GM12878 (cell line): ENCODE measurements at regions not wholly inside any gene's neighbourhood (a gene's known extent, or its start where the extent isn't known, plus 50 kb on each side); places are given as distances from the start of the nearest gene placed in this dataset.

ENCODE experiments used
- ATAC-seq: fragments of 200-7000 bp; cut with Tn5 transposase; 3 replicates; pipeline ENCODE4 v1.9.1; 2020; ENCODE audit warnings: mild to moderate bottlenecking, moderate library complexity
- BruUV-seq: library from RNA; stranded (reverse); fragments of 400-500 nt; replicated peaks from 2 replicates; lab custom pipeline; 2021; lab: Mats Ljungman, UMichigan
- CTCF ChIA-PET: fragments of 300-600 bp; sonication (Branson Sonifier 250); formaldehyde crosslinking; extraction: SDS; loops from one replicate; lab custom pipeline; 2021; ENCODE audit warnings: inconsistent platforms; lab: Yijun Ruan, JAX
- POLR2A ChIA-PET: fragments of 350-600 bp; formaldehyde crosslinking; extraction: SDS; loops from one replicate; lab custom pipeline; 2021; ENCODE audit warnings: inconsistent platforms; lab: Charles Lee
- RAD21 ChIA-PET: fragments of 300-600 bp; sonication (Branson Sonifier 250); formaldehyde crosslinking; loops from one replicate; lab custom pipeline; 2023; ENCODE audit warnings: antibody characterized with exemption; ENCODE audit not compliant: unreplicated experiment; lab: Charles Lee
- SMC1A ChIA-PET: fragments of 300-600 bp; sonication (Branson Sonifier 250); formaldehyde crosslinking; loops from one replicate; lab custom pipeline; 2023; ENCODE audit not compliant: unreplicated experiment, uncharacterized antibody; lab: Charles Lee
- DNase-seq: peaks from one replicate; pipeline ENCODE4 v3.0.0-alpha.2; 2011; ENCODE audit warnings: low read depth, low spot score
- FAIRE-seq: peaks from 3 replicates; lab custom pipeline; 2011; peaks lifted over from hg19 to GRCh38; lab: Jason Lieb, UNC
- H2AFZ ChIP-seq: 2 replicates; pipeline ENCODE4 v1.6.0; 2011; ENCODE audit warnings: low read depth, low read length, control low read depth; ENCODE audit not compliant: control insufficient read depth
- H3K27ac ChIP-seq: 2 replicates; pipeline ENCODE4 v1.5.1; 2011; ENCODE audit warnings: control low read depth; ENCODE audit not compliant: control insufficient read depth, insufficient read depth
- H3K27me3 ChIP-seq, 2 experiments: replicated peaks in 1 of 2; 2 replicates each; pipeline versions ENCODE4 v1.6.0 to v1.6.1; 2011; ENCODE audit warnings: low read length in 1 of 2; ENCODE audit not compliant: control insufficient read depth in 2 of 2, insufficient read depth in 2 of 2
- H3K36me3 ChIP-seq, 2 experiments: 2 replicates each; pipeline ENCODE4 v1.5.1; 2011; ENCODE audit warnings: low read length in 1 of 2; ENCODE audit not compliant: control insufficient read depth in 2 of 2, insufficient read depth in 2 of 2
- H3K4me1 ChIP-seq: 2 replicates; pipeline ENCODE4 v1.6.1; 2011; ENCODE audit warnings: mild to moderate bottlenecking, low read length, moderate library complexity, mixed read lengths; ENCODE audit not compliant: control insufficient read depth, insufficient read depth
- H3K4me2 ChIP-seq: 2 replicates; pipeline ENCODE4 v1.6.0; 2011; ENCODE audit warnings: control low read depth; ENCODE audit not compliant: control insufficient read depth, insufficient read depth
- H3K4me3 ChIP-seq: fragments of 200-600 bp; sonication (generic); 2 replicates; pipeline ENCODE4 v1.5.1; 2016
- H3K79me2 ChIP-seq: 2 replicates; pipeline ENCODE4 v1.6.0; 2011; ENCODE audit warnings: low read length; ENCODE audit not compliant: control insufficient read depth, insufficient read depth
- H3K9ac ChIP-seq: 2 replicates; pipeline ENCODE4 v1.8.0; 2011; ENCODE audit warnings: low read length, control low read depth, mixed read lengths; ENCODE audit not compliant: control insufficient read depth, insufficient read depth
- H3K9me3 ChIP-seq: replicated peaks from 3 replicates; pipeline ENCODE4 v1.5.1; 2011; ENCODE audit warnings: mild to moderate bottlenecking, low read length; ENCODE audit not compliant: control insufficient read depth, insufficient read depth
- H4K20me1 ChIP-seq: 2 replicates; pipeline ENCODE4 v1.6.0; 2011; ENCODE audit not compliant: control insufficient read depth, insufficient read depth
- ATF7 ChIP-seq: fragments of 450-650 bp; IDR thresholded peaks from 2 replicates; pipeline ENCODE4 v1.6.1; 2016; ENCODE audit warnings: low read depth, mild to moderate bottlenecking
- BMI1 ChIP-seq: fragments of 450-650 bp; IDR thresholded peaks from 2 replicates; pipeline ENCODE4 v1.6.1; 2016; ENCODE audit warnings: mild to moderate bottlenecking, moderate library complexity, borderline replicate concordance
- CBX5 ChIP-seq: sonication (generic); IDR thresholded peaks from 2 replicates; pipeline ENCODE4 v1.6.1; 2016; ENCODE audit warnings: low read depth, moderate library complexity, mild to moderate bottlenecking, inconsistent platforms
- CHD4 ChIP-seq: fragments of 200-600 bp; sonication (generic); IDR thresholded peaks from 2 replicates; pipeline ENCODE4 v1.6.1; 2016; ENCODE audit warnings: mild to moderate bottlenecking
- CREM ChIP-seq: IDR thresholded peaks from 2 replicates; pipeline ENCODE4 v1.6.1; 2014; ENCODE audit warnings: antibody characterized with exemption, low read depth
- IKZF2 ChIP-seq, 2 experiments: fragments of 450-650 bp; IDR thresholded peaks; 2 replicates each; pipeline ENCODE4 v1.6.1; 2017; ENCODE audit warnings: mild to moderate bottlenecking in 2 of 2, moderate library complexity in 2 of 2
- JUND ChIP-seq: IDR thresholded peaks from 2 replicates; pipeline ENCODE4 v1.6.1; 2012; ENCODE audit warnings: low read depth, mild to moderate bottlenecking, low read length, improper control_type of control experiment, moderate library complexity
- MYC ChIP-seq: IDR thresholded peaks from 2 replicates; pipeline ENCODE4 v1.6.1; 2011; ENCODE audit warnings: mild to moderate bottlenecking, low read length, moderate library complexity, inconsistent platforms; ENCODE audit not compliant: insufficient read depth, insufficient replicate concordance, insufficient read length, severe bottlenecking
- NFXL1 ChIP-seq: fragments of 450-650 bp; IDR thresholded peaks from 2 replicates; pipeline ENCODE4 v1.6.1; 2017; ENCODE audit warnings: antibody characterized with exemption, mild to moderate bottlenecking, borderline replicate concordance
- NRF1 ChIP-seq: conservative IDR thresholded peaks from 2 replicates; pipeline ENCODE4 v1.6.1; 2011; ENCODE audit warnings: mild to moderate bottlenecking, low read depth, low read length, improper control_type of control experiment
- PAX5 ChIP-seq: IDR thresholded peaks from 2 replicates; pipeline ENCODE4 v1.6.1; 2011; ENCODE audit warnings: low read depth, low read length, borderline replicate concordance
- POLR2AphosphoS2 ChIP-seq: IDR thresholded peaks from 2 replicates; pipeline ENCODE4 v1.6.1; 2011; ENCODE audit warnings: low read depth, mild to moderate bottlenecking, low read length, improper control_type of control experiment, moderate library complexity
- SMARCA5 ChIP-seq: fragments of 450-650 bp; IDR thresholded peaks from 2 replicates; pipeline ENCODE4 v1.6.1; 2017; ENCODE audit warnings: mild to moderate bottlenecking
- WGBS: methylation state at CpG from one replicate; pipeline ENCODE4 v1.1.6; 2016; ENCODE audit warnings: low lambda C conversion rate; ENCODE audit not compliant: insufficient replicate concordance, insufficient coverage; ENCODE audit errors: missing lambda C conversion rate; 5-methylcytosine and 5-hydroxymethylcytosine counted together
- in situ Hi-C: fragments of 300-500 bp; cut with MboI; formaldehyde crosslinking; loops from 9 replicates; pipeline ENCODE4 v1.14.3; 2018; ENCODE audit warnings: mixed read lengths
- intact Hi-C: fragments of 100-400 bp; cut with micrococcal nuclease; formaldehyde crosslinking; loops from one replicate; pipeline ENCODE4 v1.14.2; 2022; ENCODE audit not compliant: unreplicated experiment
- TF ChIP-seq, protein P1 (sequence below): fragments of 150-350 bp; IDR thresholded peaks from 2 replicates; pipeline ENCODE4 v1.6.1; 2014; ENCODE audit warnings: mild to moderate bottlenecking, low read depth, low read length
- TF ChIP-seq, protein P2 (sequence below): IDR thresholded peaks from 2 replicates; pipeline ENCODE4 v1.6.1; 2011; ENCODE audit warnings: mild to moderate bottlenecking, low read depth, low read length, moderate library complexity; ENCODE audit not compliant: insufficient replicate concordance

DNA sequence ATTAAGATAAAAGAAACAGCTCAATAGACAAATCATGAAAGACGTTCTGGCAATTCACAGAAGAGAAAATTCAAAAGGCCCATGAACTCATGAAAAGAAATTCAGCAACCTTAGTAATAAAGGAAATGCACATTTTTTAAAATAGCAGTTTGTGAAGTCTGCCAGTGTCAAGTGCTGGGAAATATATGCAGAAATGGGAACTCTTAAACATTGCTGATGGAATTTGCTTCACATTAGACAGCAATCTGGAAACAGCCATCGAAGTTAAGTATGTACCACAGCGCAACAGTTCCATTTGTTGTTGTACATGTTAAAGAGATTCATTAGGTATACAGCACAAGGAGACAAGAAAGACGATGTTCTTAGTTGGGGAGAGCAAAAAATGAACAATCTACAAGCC is 319.4 kb upstream of the SALL1 start:
- H3K27me3 ChIP-seq = no peaks in the 10 kb centered on the region
- intact Hi-C loops = no loop called here
- H3K9me3 ChIP-seq = no peaks in the 10 kb centered on the region
- H3K4me1 ChIP-seq = no peaks in the 10 kb centered on the region
- TF ChIP-seq MYC = no peak
- TF ChIP-seq, protein P1, sequence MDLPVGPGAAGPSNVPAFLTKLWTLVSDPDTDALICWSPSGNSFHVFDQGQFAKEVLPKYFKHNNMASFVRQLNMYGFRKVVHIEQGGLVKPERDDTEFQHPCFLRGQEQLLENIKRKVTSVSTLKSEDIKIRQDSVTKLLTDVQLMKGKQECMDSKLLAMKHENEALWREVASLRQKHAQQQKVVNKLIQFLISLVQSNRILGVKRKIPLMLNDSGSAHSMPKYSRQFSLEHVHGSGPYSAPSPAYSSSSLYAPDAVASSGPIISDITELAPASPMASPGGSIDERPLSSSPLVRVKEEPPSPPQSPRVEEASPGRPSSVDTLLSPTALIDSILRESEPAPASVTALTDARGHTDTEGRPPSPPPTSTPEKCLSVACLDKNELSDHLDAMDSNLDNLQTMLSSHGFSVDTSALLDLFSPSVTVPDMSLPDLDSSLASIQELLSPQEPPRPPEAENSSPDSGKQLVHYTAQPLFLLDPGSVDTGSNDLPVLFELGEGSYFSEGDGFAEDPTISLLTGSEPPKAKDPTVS = no peak
- no peak for TF ChIP-seq ATF7
- no peak for TF ChIP-seq BMI1
- no peak for TF ChIP-seq NRF1
- TF ChIP-seq JUND = no peak
- no peak for TF ChIP-seq CHD4
- TF ChIP-seq CBX5 = no peak
- TF ChIP-seq SMARCA5 = no peak
- no peak for TF ChIP-seq IKZF2 (IDR thresholded peaks at IDR 0.05)
- no peak for TF ChIP-seq NFXL1
- no peak for TF ChIP-seq POLR2AphosphoS2
- no peak for TF ChIP-seq PAX5
- TF ChIP-seq, protein P2, sequence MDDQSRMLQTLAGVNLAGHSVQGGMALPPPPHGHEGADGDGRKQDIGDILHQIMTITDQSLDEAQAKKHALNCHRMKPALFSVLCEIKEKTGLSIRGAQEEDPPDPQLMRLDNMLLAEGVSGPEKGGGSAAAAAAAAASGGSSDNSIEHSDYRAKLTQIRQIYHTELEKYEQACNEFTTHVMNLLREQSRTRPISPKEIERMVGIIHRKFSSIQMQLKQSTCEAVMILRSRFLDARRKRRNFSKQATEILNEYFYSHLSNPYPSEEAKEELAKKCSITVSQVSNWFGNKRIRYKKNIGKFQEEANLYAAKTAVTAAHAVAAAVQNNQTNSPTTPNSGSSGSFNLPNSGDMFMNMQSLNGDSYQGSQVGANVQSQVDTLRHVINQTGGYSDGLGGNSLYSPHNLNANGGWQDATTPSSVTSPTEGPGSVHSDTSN = no peak
- TF ChIP-seq CREM = no peak
- DNase-seq (no peak), FAIRE-seq (no peak), ATAC-seq (no peak)
- in situ Hi-C loops = no loop called here
- no peaks in the 10 kb centered on the region for H3K36me3 ChIP-seq
- ChIA-PET RAD21 (no interaction called here), CTCF (interaction anchor here (0.6 kb wide), 1 partner anchor 289 kb away, joined by 3 read pairs; no protein-coding TSS in a partner anchor), POLR2A (no interaction called here), SMC1A (no interaction called here)
- no peak overlapping the region for H3K4me2 ChIP-seq
- WGBS = 0% methylated on average over 4 of the region's 4 CpGs
- H3K79me2 ChIP-seq = no peaks in the 10 kb centered on the region
- no peak overlapping the region for H3K9ac ChIP-seq
- no peak overlapping the region for H3K27ac ChIP-seq
- no TSS peak for BruUV-seq
- no peak overlapping the region for H3K4me3 ChIP-seq
- H2AFZ ChIP-seq = no peak overlapping the region
- no peaks in the 10 kb centered on the region for H4K20me1 ChIP-seq
